GM18526 (cell line): ENCODE measurements at regions not wholly inside any gene's neighbourhood (a gene's known extent, or its start where the extent isn't known, plus 50 kb on each side); places are given as distances from the start of the nearest gene placed in this dataset.

Experiments used
- POLR2A ChIP-seq: IDR thresholded peaks from 3 replicates; pipeline ENCODE4 v1.6.1; 2011; ENCODE audit not compliant: insufficient read length; ENCODE audit errors: extremely low read depth

- TF ChIP-seq POLR2A, result no peak
These were observed 102.5 kb upstream of the PARP11 start for GRCh38 chr12:3975652-3976051.

- no peak for TF ChIP-seq POLR2A
These were observed 101.7 kb upstream of the PARP11 start for GRCh38 chr12:3974883-3975282.

- no peak for TF ChIP-seq POLR2A
These were observed 100.9 kb upstream of the PARP11 start for GRCh38 chr12:3973973-3974644.

GRCh38 chr12:3973269-3973884, 100.2 kb upstream of the PARP11 start:
- no peak for TF ChIP-seq POLR2A

GRCh38 chr12:3972576-3972975, 99.4 kb upstream of the PARP11 start:
- no peak for TF ChIP-seq POLR2A

- no peak for TF ChIP-seq POLR2A
These were observed 95.3 kb upstream of the PARP11 start for GRCh38 chr12:3968523-3968922.

GRCh38 chr12:3967556-3968160, 94.5 kb upstream of the PARP11 start:
- no peak for TF ChIP-seq POLR2A

GRCh38 chr12:3966376-3966775, 93.2 kb upstream of the PARP11 start:
- TF ChIP-seq POLR2A, result no peak

GRCh38 chr12:3965046-3965445, 91.8 kb upstream of the PARP11 start:
- no peak for TF ChIP-seq POLR2A

GRCh38 chr12:3964439-3964838, 91.2 kb upstream of the PARP11 start:
- no peak for TF ChIP-seq POLR2A

- no peak for TF ChIP-seq POLR2A
These were observed 89.7 kb upstream of the PARP11 start for GRCh38 chr12:3962631-3963483.

GRCh38 chr12:3961591-3961990, 88.4 kb upstream of the PARP11 start:
- no peak for TF ChIP-seq POLR2A

GRCh38 chr12:3959799-3960560, 86.8 kb upstream of the PARP11 start:
- no peak for TF ChIP-seq POLR2A

GRCh38 chr12:3958534-3958933, 85.3 kb upstream of the PARP11 start:
- no peak for TF ChIP-seq POLR2A
